ENCODE measurements at regions not wholly inside any gene's neighbourhood (a gene's known extent, or its start where the extent isn't known, plus 50 kb on each side); places are given as distances from the start of the nearest gene placed in this dataset.

DNA sequence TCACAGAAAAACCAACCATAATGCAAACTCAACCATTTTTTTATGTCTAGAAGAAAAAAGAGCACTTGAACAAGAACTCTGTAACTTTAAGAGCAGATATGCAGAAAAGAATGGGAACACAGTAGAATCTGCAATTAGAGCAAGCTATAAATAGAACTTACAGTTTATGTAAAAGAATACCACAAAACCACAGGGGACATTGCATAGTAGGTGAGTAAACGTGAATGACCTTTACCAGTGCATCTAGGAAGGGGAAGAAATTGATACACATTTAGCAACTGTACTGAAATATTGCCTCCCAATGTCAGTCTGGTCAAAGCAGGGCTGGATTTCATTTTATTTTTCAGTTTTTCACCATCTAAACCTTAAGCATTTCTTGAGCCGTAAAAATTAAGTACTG is 242.2 kb upstream of the EDNRB start:
- TF ChIP-seq EZH2 (IDR thresholded peaks at IDR 0.05; ENCODE audit: insufficient read depth, poor library complexity, severe bottlenecking) (no peak), EZH2phosphoT487 (IDR thresholded peaks at IDR 0.05; ENCODE audit: insufficient read depth, low read depth) (0 out of 2 replicates have a peak, but pooled peaks have one; percentile 30)

Measured in GM23248 (cell line).